ENCODE measurements at regions not wholly inside any gene's neighbourhood (a gene's known extent, or its start where the extent isn't known, plus 50 kb on each side); places are given as distances from the start of the nearest gene placed in this dataset.

DNA sequence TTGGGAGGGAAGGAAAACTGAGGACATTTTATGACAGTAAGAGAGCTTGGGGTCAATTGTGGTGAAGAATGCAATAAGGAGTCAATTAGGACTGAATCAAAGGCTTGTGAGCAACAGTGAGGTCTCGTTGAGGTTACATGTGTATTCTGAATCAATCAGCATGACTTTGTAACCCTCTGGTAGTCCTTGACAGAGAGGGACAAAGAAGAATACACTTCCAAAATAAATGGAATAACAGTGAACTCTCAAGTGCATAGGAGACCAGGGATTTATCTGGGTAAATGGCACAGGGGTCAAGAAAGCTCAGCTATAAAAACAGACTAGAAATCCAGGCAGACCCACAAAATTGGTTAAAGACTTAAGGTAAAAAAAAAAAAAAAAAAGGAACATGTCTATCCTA lies 85.1 kb upstream of the NAV3 start:
- TF ChIP-seq CTCF (conservative IDR thresholded peaks at IDR 0.05; ENCODE audit: low read depth, low read length) (no peak), RFX5 (IDR thresholded peaks at IDR 0.05; ENCODE audit: low read depth, low read length) (no peak)
- TF ChIP-seq, protein P1, sequence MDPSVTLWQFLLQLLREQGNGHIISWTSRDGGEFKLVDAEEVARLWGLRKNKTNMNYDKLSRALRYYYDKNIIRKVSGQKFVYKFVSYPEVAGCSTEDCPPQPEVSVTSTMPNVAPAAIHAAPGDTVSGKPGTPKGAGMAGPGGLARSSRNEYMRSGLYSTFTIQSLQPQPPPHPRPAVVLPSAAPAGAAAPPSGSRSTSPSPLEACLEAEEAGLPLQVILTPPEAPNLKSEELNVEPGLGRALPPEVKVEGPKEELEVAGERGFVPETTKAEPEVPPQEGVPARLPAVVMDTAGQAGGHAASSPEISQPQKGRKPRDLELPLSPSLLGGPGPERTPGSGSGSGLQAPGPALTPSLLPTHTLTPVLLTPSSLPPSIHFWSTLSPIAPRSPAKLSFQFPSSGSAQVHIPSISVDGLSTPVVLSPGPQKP (IDR thresholded peaks at IDR 0.05; ENCODE audit: borderline replicate concordance, low read depth, low read length) = no peak

Measured in IMR-90 (cell line).